Head of caudate nucleus (tissue), 42 donors: ENCODE measurements at regions not wholly inside any gene's neighbourhood (a gene's known extent, or its start where the extent isn't known, plus 50 kb on each side); places are given as distances from the start of the nearest gene placed in this dataset.

Experiments
- DNase-seq, 42 donors: peaks; one replicate each; pipeline versions ENCODE4 v3.0.0 to v3.0.0-alpha.2; 2020 to 2021; ENCODE audit warnings: mixed read lengths in 7 of 42
- intact Hi-C: fragments of 100-400 bp; cut with DNase I; formaldehyde crosslinking; loops from one replicate; pipeline ENCODE4 v1.15.0; 2022

DNA sequence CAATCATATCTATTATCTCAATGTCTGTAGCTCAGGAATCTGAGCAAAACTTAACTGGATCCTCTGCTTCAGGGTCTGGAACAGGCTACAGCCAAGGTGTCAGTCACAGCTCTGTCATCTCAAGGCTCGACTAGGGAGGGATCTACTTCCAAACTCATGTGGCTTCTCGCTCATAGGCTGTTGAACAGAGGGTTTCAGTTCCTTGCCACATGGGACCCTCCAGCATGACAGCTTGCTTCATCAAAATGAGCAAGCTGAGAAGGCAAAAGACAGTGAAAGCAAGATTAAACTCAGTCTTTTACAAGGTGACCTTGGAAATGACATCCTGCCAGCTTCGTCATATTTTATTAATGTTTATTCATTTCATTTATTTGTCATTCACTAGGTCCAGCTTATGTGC, 111.7 kb downstream of the GADD45G start:
- intact Hi-C loops: no loop called here
- DNase-seq: no peak

GRCh38 chr9:89718176-89718575, 113.4 kb downstream of the GADD45G start:
- intact Hi-C loops: no loop called here
- DNase-seq: no peak

- no peak for DNase-seq
- intact Hi-C loops: no loop called here
These were observed 113.8 kb downstream of the GADD45G start for GRCh38 chr9:89718651-89719050.

DNA sequence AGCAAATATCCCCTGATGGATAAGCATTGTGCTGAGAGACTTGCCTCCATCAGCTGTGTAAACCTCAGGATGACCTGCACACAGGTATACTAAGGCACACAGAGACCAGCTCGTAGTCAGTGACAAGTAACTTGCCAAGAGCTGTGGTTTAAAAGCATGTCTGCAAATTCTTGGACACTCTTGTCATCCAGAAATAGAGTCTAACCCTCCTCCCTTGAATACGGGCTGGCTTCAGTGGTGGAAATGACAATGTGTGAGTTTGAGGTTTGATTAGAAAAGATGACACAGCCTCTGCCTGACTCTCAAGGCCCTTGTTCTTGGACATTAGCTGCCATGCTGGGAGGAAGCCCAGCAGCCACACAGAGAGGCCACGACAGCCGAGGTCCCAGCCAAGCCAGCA, 114.4 kb downstream of the GADD45G start:
- no peak for DNase-seq
- intact Hi-C loops: no loop called here

GRCh38 chr9:89720696-89721175, 115.9 kb downstream of the GADD45G start:
- no peak for DNase-seq
- intact Hi-C loops: no loop called here

DNA sequence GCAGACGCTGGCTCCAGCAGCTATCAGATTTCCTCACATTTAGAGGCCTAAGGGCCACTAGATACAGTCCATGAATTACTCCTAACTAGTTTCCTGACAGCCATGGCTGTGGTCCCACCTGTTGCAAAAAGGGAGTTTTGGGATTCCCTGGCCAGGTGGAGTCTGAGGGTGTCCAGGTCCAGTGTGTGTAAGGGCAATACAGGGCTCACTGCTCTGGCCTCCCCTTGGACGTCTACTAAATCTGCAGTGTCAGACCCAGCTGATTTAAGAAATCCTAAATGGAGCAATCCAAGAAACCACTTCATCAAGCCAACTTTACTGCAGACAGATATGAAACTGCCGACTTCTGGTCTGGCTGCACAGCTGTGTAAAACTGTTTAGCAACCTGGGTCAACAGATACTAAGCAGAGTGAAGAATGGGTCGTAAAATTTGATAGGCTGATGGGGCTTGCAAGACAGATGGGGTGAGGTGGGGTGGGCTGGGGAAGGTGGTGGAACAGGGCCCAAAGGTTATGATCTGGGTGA, 116.4 kb downstream of the GADD45G start:
- intact Hi-C loops: no loop called here
- DNase-seq: no peak

DNA sequence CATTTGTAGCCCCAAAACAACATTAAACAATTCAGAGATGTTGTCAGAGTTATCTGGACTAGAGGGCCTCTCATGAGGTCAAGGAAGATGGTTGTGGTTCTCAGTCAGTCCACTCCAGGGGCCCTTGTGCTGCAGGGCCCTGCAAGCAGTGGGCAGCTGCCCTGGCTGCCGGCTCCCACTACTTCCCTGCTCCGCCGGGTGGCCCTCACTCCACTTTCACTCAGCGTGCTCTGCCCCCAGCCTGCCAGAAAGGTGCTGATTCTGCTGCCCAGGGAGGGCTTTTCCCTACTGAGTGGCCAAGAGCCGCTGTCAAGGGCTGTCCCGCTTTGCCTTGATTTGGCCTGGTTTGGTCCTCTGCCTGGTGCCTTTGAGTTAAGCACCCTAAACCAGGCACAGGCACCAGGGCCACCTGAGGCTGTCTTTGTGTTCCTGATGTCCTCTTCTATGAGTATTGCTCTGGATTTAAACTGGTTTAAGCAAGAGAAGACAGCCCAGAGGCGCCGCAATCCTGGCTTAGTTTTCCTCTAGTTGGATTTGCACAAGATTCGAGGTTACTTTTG, 117.2 kb downstream of the GADD45G start:
- intact Hi-C loops: no loop called here
- peak in 1 of 42 donors; percentile 17 for DNase-seq

DNA sequence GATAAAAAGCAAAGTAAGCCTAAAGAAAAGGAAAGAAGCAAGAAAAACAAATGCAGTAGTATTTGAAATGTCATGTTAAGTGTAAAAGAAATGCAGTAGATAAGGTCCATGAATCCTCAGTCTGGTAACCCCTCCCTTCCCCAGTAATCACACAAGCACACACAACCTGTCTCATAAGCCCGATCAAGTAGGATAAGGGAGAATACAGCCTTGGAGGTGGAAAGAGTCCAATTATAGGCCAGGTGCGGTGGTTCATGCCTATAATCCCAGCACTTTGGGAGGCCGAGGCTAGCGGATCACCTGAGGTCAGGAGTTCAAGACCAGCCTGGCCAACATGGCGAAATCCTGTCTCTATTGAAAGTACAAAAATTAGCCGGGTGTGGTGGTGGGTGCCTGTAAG, 117.9 kb downstream of the GADD45G start:
- intact Hi-C loops: no loop called here
- peak in 1 of 42 donors; percentile 21 for DNase-seq

DNA sequence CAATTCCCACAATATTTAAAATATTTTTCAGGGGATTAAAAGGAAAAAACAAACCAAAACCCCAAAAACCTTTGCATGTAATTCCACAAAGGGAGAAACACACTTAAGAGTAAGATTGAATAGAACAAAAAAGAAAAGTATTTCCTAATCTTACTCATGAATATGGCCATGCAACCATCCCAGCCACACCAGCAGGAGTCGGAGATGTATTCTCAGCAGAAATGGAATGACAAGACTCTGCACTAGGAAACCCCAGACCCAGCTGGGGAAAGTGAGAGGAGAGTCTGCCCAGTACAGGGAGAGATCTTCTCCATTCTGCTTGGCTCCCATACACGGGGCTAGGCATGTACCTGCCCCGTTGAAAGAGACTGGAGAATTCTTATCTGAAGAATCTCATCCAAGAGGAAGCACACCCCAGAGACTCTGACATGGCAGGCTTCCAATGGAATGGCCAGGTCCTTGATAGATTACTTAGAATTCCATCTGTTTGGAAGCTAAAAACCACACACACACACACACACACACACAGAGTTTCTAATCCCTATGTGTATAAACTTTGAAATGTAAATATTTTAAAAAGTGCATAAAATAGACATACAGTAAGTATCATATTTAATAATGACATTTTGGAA, 118.8 kb downstream of the GADD45G start:
- intact Hi-C loops: no loop called here
- DNase-seq: no peak

DNA sequence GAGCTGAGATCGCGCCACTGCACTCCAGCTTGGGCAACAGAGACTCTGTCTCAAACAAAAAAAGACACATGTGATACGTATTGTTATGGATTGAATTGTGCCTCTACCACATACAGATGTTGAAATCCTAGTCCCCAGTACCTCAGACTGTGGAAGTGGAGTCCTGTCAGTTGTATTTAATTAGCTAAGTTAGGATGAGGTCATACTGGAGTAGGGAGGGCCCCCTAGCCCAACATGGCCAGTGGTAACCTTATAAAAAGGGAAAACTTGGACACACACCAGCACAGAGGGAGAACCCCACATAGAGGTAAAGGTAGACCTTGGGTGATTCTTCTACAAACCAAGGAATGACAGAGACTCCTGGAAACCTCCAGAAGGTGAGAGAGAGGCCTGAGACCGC, 119.8 kb downstream of the GADD45G start:
- DNase-seq: no peak
- intact Hi-C loops: no loop called here

DNA sequence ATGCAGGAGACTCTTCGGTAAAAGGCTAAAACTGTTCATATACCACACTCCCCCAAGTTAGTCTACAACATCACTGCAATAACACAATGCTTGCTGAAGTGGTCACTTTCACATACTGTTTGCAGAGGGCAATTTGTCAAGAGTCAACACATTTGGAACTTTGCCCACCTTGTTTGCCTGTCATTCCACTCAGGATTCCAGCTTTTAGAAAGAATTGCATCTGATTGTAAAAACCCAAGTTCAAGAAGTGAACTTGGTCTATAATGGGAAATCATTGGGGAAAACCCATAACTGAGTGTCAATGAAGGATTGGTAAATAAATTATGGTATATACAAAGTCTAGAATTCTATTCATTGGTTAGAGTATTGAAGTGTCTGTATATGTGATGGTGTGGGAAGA, 120.5 kb downstream of the GADD45G start:
- no peak for DNase-seq
- intact Hi-C loops: no loop called here

DNA sequence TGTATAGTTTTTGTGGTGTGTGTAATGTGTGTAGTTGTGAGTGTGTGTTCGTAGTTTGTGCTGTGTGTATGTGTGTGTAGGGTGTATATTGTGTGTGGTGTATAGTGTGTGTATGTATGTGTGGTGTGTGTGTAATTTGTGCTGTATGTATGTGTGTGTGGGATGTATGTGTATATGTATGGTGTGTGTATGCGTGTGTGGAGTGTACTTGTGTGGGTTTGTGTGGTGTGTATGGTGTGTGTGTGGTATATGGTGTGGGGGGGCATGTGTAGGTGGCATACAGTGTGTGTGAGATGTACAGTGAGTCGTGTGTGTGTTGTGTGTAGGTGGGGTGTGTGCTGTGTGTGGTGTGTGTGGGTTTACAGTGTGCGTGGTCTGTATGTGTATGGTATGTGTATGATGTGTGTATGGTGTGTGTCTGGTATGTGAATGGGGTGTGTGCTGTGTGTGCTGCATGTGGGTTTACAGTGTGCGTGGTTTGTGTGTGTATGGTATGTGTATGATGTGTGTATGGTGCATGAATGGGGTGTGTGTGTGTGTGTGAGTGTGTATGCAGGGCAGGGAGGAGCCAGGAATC, 125.2 kb downstream of the GADD45G start:
- DNase-seq: no peak
- intact Hi-C loops: no loop called here

GRCh38 chr9:89730715-89731114, 125.9 kb downstream of the GADD45G start:
- no peak for DNase-seq
- intact Hi-C loops: no loop called here

DNA sequence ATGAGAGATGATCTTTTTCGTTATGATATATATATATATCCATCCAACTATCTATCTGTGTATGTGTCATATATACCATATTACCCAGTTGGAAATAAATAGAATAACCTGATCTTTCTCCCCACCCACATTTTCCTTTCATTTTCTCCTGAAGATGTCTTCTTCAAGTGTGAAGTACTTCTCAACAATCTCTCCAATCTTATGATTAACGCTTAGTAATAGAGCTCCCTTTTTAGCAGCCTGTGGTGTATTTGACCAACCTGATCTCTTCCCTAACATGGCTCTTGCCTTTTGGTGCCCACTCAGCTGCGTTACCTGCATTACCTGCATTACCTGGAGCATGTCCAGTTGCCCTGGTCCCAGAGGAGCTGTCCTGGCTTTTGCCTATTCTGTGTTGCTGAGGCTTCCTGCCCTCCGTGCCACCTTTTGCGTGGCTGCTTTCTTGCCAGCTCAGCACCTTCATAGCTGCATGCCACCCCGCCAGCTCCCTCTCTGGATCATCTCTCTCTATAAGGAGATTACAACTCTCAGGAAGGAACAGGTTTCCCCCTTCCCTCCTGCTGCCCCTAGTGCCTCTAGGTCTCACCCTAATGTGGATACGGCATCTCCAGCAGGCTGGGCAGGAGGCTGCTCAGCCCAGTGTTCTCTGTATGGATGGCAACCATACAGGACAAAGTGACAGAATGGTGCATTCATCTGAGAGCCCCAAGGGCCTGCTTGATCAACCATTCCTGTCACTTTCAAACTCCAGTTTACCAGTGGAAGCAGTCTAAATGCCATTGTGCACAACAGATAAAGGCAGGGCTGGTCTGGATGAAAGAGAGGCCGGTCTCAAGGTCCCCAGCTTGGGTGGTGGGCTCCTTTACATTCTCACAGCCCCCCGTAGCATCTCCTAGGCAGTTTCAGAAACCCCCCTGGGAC, 126.7 kb downstream of the GADD45G start:
- intact Hi-C loops: no loop called here
- DNase-seq: no peak

DNA sequence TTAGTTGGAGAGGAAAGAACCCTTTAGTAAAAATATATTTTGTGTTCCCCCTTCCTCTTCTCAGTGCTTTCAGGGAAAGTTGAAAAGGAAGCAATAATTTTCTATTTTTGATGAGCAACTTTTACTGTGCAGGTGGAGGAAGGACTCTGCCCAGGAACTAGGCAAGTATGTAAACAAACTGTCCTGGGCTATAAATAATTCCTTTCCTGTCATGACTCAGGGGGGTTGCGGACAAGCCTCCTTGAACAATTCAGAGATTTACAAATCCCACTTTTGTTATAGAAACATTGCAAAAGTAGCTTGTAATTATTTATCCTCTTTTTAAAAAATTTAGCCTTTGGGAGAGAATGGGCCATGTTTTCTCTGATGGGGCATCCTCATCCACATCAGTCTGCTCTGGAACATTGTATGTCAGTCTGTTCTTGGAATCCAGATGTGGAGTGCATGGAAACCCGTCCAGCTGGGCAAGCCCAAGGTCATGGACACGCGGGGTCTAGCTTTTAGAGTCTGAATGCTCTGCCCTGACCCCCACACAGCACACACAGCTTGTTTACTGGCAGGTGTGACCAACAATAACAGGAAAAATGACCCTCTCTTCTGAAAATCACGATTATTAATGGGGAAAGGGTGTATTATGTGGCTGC, 127.6 kb downstream of the GADD45G start:
- intact Hi-C loops: no loop called here

DNA sequence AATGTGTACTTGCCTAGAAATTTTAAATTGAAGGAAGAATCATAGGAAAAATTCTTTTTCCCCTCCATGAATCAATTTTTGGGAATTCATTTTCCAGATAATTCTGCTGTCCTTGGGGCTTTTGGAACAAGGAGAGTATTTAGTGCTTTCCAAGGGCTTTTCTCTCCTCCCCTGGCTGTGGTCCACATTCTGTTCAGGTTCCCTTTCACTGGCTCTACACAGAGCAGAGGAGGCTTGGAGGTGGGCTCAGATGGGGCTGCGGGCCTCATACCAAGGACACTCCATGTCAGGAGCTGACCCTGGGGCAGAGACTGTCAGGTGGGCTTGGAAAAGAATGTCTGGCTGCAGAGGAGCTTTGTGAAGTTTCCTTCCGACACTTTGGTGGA, 128.1 kb downstream of the GADD45G start:
- intact Hi-C loops: no loop called here
- no peak for DNase-seq

More for the DNA sequence above, 127.6 kb downstream of the GADD45G start:
- no peak for DNase-seq

GRCh38 chr9:89734600-89735041, 129.8 kb downstream of the GADD45G start:
- DNase-seq: no peak
- intact Hi-C loops: no loop called here

- DNase-seq: no peak
- intact Hi-C loops: no loop called here
These were observed 133.5 kb downstream of the GADD45G start for GRCh38 chr9:89738137-89738932.
